Glomerular visceral epithelial cell (primary cell): ENCODE measurements at regions not wholly inside any gene's neighbourhood (a gene's known extent, or its start where the extent isn't known, plus 50 kb on each side); places are given as distances from the start of the nearest gene placed in this dataset.

Experiments
- DNase-seq: peaks from one replicate; pipeline ENCODE4 v3.0.0-alpha.2; 2016; ENCODE audit errors: extremely low spot score

GRCh38 chr20:24796236-24796635 lies 152.8 kb upstream of the CST7 start:
- DNase-seq = no peak

GRCh38 chr20:24797113-24797512 lies 152.0 kb upstream of the CST7 start:
- no peak for DNase-seq

GRCh38 chr20:24797745-24798655 lies 151.1 kb upstream of the CST7 start:
- DNase-seq = no peak

GRCh38 chr20:24798930-24799705 lies 150.0 kb upstream of the CST7 start:
- peak; percentile 65 for DNase-seq

GRCh38 chr20:24799971-24800580 lies 149.0 kb upstream of the CST7 start:
- no peak for DNase-seq

GRCh38 chr20:24802286-24802820 lies 146.7 kb upstream of the CST7 start:
- DNase-seq = no peak

GRCh38 chr20:24804481-24805206 lies 144.4 kb upstream of the CST7 start:
- DNase-seq = no peak

GRCh38 chr20:24805456-24806238 lies 143.4 kb upstream of the CST7 start:
- no peak for DNase-seq

- no peak for DNase-seq
Observed at GRCh38 chr20:24806705-24807676, 142.1 kb upstream of the CST7 start.

GRCh38 chr20:24808616-24809015 lies 140.5 kb upstream of the CST7 start:
- DNase-seq = no peak

- no peak for DNase-seq
Observed at GRCh38 chr20:24809606-24810005, 139.5 kb upstream of the CST7 start.

GRCh38 chr20:24810676-24811407 lies 138.2 kb upstream of the CST7 start:
- peak; percentile 34 for DNase-seq

GRCh38 chr20:24812373-24812772 lies 136.7 kb upstream of the CST7 start:
- DNase-seq = no peak

- no peak for DNase-seq
Observed at GRCh38 chr20:24813080-24813479, 136.0 kb upstream of the CST7 start.

GRCh38 chr20:24813496-24813895 lies 135.6 kb upstream of the CST7 start:
- no peak for DNase-seq

GRCh38 chr20:24813936-24814335 lies 135.1 kb upstream of the CST7 start:
- DNase-seq = no peak

- DNase-seq = no peak
Observed at GRCh38 chr20:24814556-24815195, 134.4 kb upstream of the CST7 start.

- DNase-seq = no peak
Observed at GRCh38 chr20:24815196-24815815, 133.8 kb upstream of the CST7 start.
